ENCODE measurements at regions not wholly inside any gene's neighbourhood (a gene's known extent, or its start where the extent isn't known, plus 50 kb on each side); places are given as distances from the start of the nearest gene placed in this dataset.
"Not testable (repeated sequence)": the region's sequence is repeated elsewhere in the genome, so short reads cannot be mapped to it uniquely, and the experiment has no call there.

- no peak for DNase-seq
These were observed 354.8 kb upstream of the TMEM132C start for GRCh38 chr12:127912035-127912665.

- DNase-seq = no peak
These were observed 343.5 kb upstream of the TMEM132C start for GRCh38 chr12:127923501-127923900.

GRCh38 chr12:127925971-127926370 is 341.0 kb upstream of the TMEM132C start:
- no peak for DNase-seq

- no peak for DNase-seq
These were observed 338.8 kb upstream of the TMEM132C start for GRCh38 chr12:127928178-127928577.

- no peak for DNase-seq
These were observed 338.1 kb upstream of the TMEM132C start for GRCh38 chr12:127928615-127929571.

- DNase-seq = no peak
These were observed 336.8 kb upstream of the TMEM132C start for GRCh38 chr12:127930122-127930521.

- no peak for DNase-seq
These were observed 332.6 kb upstream of the TMEM132C start for GRCh38 chr12:127934409-127934808.

GRCh38 chr12:127936463-127936862 is 330.5 kb upstream of the TMEM132C start:
- DNase-seq = no peak

GRCh38 chr12:127941332-127941731 is 325.6 kb upstream of the TMEM132C start:
- DNase-seq = no peak

- DNase-seq = no peak
These were observed 324.0 kb upstream of the TMEM132C start for GRCh38 chr12:127942981-127943380.

- DNase-seq = no peak
These were observed 323.3 kb upstream of the TMEM132C start for GRCh38 chr12:127943481-127944210.

- DNase-seq = no peak
These were observed 322.6 kb upstream of the TMEM132C start for GRCh38 chr12:127944211-127944899.

GRCh38 chr12:127957001-127957660 is 309.8 kb upstream of the TMEM132C start:
- DNase-seq = no peak

- DNase-seq = no peak
These were observed 304.7 kb upstream of the TMEM132C start for GRCh38 chr12:127962303-127962702.

GRCh38 chr12:127963933-127964332 is 303.0 kb upstream of the TMEM132C start:
- DNase-seq = no peak

GRCh38 chr12:127964717-127965116 is 302.3 kb upstream of the TMEM132C start:
- no peak for DNase-seq

GRCh38 chr12:127966331-127966730 is 300.6 kb upstream of the TMEM132C start:
- DNase-seq = no peak

- no peak for DNase-seq
These were observed 296.5 kb upstream of the TMEM132C start for GRCh38 chr12:127970491-127970890.

- DNase-seq = no peak
These were observed 286.4 kb upstream of the TMEM132C start for GRCh38 chr12:127980585-127980984.

GRCh38 chr12:127981875-127982274 is 285.1 kb upstream of the TMEM132C start:
- DNase-seq = no peak

- not testable (repeated sequence) for DNase-seq
These were observed 283.7 kb upstream of the TMEM132C start for GRCh38 chr12:127983213-127983791.
